ENCODE measurements at regions not wholly inside any gene's neighbourhood (a gene's known extent, or its start where the extent isn't known, plus 50 kb on each side); places are given as distances from the start of the nearest gene placed in this dataset.

DNA sequence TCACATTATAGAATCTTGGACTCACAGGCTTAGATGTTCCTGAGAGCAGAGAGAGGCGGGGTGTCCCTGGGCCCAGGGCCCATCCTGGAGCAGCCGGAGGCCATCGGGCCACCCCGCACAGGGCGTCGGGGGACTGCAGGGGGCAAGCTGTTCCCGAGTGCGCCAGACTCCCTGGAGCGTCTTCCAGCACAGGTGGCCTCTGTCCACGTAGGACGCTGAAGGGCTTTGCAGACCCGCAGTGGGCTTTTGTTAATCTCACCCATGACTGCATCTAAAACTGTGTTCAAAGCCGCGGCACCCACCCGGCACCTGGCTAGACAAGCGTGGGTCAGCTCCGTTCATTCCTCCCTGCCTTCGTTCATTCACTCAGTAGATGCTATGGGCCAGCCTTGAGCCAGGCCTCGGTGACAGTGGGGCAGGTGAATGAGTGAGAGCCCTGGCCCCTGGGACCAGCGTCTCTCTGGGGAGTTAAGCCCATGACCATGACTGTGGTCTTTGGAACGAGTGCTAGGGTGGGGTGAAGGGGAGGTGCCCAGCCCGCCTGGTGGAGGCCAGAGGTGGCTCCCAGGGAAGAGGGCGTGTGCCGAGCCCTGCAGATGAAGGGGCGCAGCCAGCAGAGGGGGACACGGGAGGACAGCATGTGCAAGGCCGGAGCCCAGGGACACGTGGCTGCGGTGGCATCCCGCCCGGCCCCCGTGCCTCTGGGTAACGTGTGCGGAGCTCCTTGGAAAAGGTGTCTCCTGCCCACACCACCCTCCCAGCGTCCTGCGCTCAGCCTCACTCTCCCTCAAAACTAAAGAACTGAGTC, 98.3 kb downstream of the HMX1 start:
- DNase-seq (ENCODE audit: low spot score) = no peak

DNA sequence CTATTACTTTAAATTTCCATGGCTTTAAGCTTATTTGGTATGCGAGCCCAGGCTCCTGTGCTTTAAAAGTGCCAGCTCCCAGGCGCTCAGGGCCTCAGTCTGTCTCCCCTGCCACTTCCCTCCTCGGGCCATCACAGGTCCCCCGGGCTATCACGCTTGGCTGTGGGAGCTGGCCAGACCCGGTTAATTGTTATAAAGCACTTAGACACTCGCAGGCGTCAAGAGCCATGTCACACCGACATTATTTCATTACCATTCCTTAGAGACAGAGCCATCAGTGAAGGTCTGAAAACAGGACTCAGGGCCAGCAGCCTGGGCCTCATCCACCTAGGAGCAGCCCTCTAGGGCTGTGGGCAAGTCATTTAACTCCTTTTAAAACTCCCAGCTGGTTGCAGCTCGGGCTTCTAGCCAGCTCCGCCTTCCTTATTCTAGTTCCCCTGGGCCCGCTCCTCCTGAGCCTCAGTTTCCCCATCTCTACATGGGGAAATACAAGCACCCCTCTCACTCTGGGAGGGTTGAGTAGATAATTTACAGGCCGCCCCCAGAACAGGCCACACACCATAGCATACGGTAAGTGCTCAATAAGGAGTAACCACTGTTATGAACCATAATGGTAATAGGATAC, 99.0 kb downstream of the HMX1 start:
- no peak for DNase-seq (ENCODE audit: low spot score)

DNA sequence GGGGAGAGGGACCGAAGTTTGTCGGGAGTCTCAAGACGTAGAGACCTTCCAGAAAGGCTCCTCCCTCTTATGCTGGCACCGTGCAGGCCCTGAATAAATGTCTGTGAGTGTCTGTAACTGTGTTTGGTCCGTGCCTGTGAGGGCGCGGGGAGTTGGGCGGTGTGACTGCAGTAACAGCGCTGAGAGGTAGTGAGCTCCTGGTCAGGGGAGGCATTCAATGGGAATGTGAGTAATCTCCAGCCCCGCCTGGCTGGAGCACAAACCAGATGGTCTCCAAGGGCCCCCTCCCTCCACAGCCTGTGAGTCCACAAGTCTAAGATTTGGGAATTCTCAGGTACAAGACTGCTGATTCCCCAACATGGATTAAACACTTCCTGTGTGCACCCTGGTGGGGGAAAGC, 100.0 kb downstream of the HMX1 start:
- no peak for DNase-seq (ENCODE audit: low spot score)

DNA sequence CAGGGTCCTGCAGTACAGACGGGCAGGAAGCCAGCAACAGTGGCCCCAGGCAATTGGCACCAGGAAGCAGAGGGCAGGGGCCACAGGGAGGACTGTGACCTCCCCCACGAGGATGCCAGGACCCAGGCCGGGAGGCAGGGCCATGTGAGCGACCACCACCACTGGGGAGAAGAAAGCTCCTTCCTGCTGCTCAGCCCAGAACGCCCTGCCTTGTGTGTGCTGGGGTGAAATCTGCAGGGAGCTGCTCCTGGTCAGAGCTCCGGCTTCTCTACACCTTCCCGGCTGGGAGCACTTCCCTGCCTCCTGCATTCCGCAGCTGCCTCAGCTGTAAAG, 100.4 kb downstream of the HMX1 start:
- no peak for DNase-seq (ENCODE audit: low spot score)

DNA sequence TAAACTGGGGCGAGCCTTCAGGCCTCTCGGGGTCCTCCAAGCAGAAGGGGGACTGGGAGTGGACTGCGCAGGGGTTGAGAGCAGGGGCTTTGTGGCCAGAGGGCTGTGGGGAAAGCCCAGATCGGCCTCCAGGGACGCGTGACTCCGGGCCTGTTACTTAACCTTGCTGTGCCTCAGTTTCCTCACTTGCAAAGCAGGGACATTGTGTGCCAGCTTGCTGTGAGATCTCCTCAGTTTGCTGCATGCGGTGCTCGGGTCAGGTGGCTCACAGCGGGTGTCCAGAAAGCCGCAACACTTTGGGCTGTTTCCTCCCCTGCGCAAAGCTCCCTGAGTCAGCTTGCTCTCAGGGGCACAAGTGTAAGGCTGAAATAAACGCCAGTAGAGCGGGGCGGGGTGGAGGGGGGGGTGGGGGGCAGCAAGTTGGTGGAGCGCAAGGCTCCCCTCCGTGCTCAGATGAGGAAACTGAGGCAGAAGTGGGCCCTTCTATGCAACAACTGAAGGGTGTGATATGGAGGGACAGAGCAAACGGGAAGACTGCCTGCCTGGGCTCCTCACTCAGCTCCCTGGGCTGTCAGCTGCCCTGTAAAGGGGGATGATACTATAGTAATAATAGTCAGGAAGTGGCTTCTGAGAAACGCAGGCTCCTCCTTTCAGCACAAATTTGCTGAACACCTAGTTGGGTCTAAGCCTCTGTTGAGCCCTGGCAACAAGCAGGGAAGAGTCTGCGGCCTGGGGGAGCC, 101.0 kb downstream of the HMX1 start:
- DNase-seq (ENCODE audit: low spot score) = no peak

DNA sequence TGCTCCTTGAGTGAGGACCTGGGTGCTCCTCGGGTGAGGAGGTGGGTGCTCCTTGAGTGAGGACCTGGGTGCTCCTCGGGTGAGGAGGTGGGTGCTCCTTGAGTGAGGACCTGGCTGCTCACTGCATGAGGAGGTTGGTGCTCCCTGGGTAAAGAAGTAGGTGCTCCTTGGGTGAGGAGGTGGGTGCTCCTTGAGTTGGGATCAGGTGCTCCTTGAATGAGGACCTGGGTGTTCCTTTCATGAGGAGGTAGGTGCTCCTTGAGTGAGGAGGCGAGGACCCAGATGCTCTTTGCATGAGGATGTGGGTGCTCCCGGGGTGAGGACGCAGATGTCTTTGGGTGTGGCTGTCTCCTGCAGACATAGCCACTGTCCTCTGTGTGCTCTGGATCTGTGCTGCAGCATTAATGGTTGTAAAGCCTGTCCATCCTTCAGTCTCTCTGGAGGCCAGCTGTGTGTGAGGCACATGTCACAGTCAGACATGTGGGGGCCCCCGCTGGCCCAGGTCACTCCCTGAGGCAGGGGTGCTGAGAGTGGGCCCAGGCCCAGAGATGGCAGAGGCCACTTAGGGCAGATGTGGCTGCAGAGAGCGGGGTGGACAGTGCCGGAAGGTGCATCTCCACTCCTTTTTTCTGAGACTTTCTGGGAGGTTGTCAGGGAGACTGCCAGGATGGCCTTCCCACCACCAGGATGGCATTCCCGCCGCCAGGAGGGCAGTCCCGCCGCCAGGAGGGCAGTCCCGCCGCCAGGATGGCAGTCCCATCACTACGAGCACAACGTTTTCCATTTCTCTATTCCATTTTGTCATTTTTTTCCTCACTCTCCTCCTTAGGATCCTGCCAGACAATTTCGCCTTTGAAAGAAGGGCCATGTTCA, 101.8 kb downstream of the HMX1 start:
- DNase-seq (ENCODE audit: low spot score) = no peak

DNA sequence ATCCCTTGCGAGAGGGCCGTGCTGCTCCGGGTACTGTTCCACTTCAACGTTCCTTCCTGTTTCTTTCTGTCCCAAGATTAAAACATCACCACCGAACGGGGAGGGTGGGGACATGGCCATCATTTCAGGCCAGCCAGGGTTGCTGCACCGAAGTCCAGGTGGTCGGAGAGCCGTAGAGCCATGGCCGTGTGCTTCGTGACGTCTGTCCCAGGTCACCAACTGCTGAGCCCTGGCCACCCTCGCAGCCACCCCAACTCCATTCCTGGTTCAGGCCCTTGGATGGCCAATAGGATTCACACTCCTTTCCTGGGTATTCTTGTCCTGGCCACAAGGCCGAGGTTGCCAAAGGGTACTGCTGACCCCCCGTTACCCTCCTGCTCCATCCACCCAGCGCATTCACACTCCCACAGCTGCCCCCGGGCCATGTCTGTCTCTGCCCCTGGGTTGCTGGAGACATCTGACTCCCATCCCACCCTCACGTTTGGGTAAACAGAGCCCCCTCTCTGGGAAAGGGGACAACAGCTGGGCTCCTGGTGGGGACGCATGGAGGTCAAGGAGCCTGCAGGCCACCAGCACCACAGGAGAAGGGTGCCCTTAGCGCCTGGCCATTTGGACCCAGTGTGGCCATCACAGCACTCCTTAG, 103.2 kb downstream of the HMX1 start:
- no peak for DNase-seq (ENCODE audit: low spot score)

DNA sequence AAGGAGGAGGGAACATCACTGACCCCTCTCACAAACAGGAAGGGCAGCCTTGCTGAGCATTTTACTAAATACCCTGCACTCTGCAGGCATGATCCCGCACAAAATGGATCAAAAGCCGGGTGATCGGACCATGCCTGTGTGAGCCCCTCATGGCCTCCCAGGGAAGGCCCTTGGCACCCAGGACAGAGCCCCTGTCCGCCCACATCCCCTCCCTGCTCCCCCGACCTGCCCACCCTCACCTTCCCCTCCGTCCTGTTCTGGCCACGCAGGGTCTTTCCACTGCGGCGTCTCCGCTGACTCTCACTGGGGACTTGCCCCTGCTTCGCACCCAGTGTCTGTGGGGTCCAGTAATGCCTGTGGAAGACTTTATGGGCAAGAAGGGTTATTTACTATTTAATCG, 105.0 kb downstream of the HMX1 start:
- no peak for DNase-seq (ENCODE audit: low spot score)

DNA sequence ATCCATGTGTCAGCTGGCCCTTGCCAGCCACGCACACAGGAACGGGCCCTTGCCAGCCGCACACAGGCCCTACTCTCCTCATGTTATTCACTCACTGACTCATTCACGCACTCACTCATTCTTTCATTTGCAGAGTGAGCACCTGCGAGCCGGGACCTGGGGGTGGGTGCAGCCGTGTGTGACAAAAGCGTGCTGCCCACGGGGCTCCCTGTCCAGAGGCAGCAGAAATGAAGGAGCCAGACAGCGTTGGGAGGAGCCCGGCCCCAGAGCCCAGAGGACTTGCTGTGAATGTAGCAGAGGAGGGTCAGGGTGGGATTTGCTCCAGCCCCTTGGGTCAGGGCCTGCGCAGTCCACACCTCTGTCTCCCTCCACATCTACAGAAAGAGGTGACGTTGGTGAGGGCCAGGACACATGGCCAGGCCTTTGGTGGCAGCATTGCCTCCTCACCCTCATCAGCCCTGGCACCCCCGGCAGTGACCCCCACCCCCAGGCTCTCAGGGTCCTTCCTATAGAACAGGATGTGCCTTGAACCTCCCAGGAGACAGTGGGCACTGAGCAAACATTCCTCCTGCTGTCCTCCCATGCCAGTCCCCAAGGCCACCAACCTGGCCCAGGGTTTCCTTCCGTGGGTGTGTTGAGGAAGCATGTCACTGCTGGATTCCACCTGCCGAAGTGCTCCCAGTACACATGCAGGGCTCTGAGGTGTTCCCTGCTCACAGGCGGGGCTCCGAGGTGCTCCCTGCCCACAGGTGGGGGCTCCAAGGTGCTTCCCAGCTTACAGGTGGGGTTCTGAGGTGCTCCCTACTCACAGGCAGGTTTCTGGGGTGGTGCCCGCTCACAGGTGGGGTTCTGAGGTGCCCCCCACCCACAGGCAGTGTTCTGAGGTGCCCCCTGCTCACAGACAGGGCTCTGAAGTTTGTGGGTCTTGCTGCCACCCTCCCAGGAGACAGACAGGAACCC, 105.7 kb downstream of the HMX1 start:
- DNase-seq (ENCODE audit: low spot score) = no peak

DNA sequence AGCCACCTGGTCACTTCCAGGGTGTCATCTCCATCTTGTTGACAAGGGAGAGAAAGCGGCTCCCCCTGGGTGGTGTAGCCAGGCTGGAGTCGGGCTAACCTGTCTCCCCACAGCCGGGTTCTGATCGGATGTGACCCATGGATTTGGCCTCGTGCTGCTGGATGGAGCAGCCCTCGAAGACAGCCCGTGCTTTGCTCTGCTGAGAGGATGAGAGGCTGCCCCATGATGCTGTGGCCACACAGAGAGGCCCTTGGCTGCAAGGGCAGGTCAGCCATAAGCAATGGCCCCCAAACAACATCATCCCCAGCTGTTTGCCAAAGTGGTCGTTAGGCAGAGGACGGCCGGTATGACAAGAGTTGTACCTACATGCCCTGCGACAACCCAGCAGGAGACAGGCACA, 106.6 kb downstream of the HMX1 start:
- no peak for DNase-seq (ENCODE audit: low spot score)

DNA sequence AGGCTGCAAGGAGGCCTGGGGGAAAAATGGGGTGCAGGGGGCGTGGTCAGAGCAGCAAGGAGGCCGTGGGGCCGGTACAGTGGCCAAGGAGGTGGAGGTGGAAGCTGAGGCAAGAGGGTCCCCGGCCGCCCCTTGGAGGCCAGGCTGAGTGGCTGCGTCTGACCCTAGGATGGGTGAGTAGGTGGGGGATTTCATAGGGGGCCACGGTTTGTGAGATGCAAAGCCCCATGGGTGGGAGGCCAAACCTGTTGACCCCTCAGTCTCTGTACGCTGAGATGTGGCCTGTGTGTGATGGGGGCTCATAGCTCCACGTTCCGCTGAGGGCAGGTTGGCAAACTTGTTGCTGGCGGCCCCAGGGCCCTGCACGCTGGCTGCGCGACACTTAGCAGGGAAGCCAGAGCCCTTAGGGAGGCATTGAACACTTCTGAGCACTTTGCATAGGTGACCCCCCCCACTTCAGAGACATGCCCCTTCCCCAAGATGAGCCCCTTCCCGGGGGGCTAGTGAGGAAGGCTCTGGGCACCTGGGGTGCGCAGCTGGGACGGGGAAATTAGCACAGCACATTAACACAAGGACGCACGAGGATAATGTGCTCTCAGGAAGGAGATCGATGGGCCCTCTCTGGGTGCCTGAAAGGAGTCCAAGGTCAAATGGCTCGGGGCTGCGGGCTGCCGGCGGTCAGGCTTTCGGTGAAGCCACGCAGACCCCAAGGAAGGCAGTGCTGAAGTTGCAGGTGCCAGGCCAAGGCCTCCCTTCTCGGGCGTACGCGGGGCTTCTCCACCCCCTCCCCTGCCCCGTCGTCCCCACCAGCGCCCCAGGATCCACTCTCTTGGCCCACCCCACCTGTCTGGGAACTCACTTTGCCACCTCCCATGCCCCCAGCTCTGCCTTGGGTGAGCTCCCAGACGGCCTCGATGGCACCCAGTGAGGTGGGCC, 107.4 kb downstream of the HMX1 start:
- DNase-seq (ENCODE audit: low spot score) = no peak

DNA sequence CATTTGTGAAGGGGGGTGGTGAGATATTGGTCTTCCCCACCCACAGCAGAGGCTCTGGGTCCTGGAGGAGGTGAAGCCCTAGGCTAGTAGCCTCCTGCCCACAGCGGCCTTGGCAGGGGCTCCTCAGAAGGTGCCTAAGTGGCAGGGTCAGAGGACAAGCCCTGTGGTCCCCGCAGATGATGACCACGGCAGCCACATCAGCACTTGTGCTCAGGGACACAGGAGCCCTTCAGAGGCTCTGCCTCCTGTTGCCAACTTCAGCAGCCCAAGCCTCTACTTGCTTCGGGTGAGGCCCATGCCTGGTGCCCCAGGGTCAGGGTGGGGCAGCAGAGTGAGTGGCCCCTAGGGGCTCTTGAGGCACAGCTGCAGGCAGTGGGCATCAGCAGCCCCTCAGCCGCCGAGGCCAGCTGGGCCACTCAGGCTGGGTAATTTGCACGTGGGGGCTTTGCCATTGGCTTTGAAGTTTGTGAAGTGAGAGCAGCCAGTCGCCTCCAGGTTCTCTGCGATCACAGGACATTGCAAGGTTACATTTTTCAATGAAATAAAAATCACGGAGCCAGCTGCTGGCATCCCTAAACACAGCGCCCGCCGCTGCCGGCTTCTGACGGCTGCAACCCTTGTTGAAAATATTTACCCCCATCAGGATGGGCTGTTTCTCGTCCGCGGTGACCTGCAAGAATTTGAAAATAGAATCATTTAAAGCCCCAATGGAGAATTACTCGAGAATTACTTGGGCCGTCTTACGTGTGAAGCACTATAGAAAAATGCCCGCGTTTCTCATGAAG, 108.5 kb downstream of the HMX1 start:
- DNase-seq (ENCODE audit: low spot score) = no peak

DNA sequence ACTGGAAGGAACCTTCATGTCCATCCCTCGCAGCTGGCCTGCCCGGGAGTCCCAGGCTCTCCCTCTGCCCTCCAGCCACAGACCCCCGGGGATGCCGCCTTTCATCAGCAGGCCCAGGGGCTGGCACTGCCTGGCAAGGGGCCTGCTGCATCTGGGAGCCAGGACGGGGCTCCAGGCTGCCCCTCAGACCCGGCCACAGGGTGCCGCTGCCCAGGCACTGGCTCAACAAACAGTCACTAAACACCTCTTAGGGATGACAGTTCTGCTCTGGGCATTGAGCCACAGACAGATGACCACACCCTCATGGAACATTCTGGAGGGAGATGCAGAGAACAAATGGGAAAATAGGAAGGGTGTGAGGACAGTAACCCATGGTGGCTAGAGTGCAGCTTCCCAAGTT, 109.3 kb downstream of the HMX1 start:
- DNase-seq (ENCODE audit: low spot score) = no peak

DNA sequence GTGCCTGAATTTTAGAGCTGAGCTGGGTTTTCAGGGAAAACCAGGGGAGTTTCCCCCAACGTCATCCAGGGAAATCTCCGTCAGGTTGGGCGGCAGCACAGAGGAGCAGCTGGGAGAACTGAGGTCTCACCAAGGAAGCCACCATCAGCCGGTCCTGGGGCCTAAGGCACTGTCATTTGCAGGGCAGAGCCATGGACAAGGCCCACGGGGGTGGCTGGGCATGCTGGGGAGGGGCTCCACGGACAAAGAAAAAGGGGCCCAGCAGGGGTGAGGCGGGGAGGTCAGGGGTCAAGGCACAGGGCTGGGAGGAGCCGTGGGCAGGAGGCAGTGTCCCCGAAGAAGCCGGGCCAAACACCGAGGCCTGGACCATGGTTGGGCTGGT, 109.8 kb downstream of the HMX1 start:
- no peak for DNase-seq (ENCODE audit: low spot score)

DNA sequence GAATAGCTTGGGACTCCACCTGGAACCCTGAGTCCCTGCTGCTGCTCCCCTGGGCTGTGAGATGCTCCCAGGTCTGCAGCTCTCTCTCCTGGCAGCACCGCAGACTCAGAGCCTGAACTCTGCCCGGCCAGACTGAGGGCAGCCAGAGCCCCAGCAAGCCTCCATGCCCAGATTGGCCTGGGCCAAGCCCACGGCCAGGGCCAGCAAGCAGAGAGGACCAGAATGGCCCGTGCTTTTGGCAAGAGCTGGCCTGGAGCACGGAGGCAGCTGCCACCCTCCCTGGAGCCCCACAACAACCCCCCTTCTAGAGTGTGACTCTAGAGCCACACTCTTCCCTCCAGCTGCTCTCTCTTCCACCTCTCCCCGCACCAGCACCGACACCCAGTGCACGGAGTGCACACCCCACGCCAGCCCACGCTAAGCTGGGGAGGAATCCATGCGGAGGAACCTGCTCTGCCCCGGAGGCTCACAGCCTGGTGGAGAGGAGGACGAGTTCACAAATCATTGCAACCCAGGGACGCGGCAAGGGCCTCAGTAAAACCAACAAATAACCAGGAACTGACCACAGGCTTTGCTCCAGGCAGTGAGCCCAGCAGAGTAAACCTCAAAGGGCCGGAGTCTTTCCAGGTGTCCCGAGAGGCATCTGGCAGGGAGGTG, 110.3 kb downstream of the HMX1 start:
- no peak for DNase-seq (ENCODE audit: low spot score)

DNA sequence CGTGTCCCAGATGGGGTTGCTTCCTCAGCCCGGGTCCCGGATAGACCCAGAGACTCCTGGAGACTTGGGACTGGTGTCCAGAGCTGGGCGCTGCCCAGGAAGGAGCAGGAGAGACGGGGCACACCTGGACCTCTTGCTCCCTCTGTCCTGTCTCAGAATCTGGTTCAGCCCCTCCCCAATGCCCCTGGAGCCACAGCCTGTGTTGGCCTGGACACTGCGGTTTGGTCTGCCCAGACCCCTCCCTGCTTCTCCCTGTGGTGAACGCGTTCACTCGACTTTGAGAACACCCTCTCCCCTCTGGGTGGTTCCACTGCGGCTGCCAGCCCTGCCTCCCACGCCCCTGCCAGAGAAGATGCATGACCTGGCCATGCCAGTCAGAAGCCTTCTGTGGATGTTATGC, 111.1 kb downstream of the HMX1 start:
- no peak for DNase-seq (ENCODE audit: low spot score)

DNA sequence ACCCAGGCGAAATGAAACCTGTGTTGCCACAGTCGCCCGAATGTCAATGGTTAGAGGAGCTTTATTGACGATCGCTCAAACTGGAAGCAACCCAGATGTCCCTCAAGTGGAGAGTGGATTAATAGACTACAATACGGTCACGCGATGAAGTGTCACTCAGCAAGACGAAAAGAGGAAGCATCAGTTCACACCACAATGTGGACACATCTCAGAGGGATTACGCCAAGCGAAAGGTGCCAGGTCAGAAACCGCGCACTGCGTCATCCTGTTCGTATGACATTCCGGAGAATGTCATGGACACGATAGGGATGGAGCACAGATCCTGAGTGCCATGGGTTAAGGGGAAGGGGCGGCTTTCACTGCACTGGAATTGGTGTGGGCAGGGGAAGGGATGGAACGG, 111.7 kb downstream of the HMX1 start:
- DNase-seq (ENCODE audit: low spot score) = no peak

DNA sequence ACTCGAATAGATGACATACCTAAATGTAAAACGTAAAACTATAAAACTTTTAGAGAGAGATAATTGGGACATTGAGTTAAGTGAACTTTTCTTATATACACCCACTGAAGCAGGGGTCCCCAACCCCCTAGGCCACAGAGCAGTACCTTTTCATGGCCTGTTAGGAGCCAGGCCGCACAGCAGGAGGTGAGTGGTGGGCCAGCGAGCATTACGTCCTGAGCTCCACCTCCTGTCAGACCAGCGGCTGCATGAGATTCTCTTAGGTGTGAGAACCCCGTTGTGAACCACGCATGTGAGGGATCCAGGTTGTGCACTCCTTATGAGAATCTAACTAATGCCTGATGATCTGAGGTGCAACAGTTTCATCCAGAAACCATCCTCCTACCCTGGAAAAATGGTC, 114.8 kb downstream of the HMX1 start:
- no peak for DNase-seq (ENCODE audit: low spot score)

Measured in AG20443 (cell line).